ENCODE measurements at regions not wholly inside any gene's neighbourhood (a gene's known extent, or its start where the extent isn't known, plus 50 kb on each side); places are given as distances from the start of the nearest gene placed in this dataset.
A peak's percentile ranks its signal among the peaks of the same experiment; 100 is the strongest.
"Not testable (repeated sequence)": the region's sequence is repeated elsewhere in the genome, so short reads cannot be mapped to it uniquely, and the experiment has no call there.

GRCh38 chr9:62071043-62071442 is 881.2 kb downstream of the SPATA31A7 start:
- H3K27ac ChIP-seq (ENCODE audit: control insufficient read depth, insufficient read depth); H3K36me3 ChIP-seq (ENCODE audit: control insufficient read depth in 2 of 2, insufficient read depth in 2 of 2, low read length in 1 of 2); H4K20me1 ChIP-seq (ENCODE audit: control insufficient read depth, insufficient read depth); SMC1A ChIA-PET (ENCODE audit: uncharacterized antibody, unreplicated experiment); CTCF ChIA-PET; H3K9ac ChIP-seq (ENCODE audit: control insufficient read depth, insufficient read depth, low read length); DNase-seq (ENCODE audit: low read depth, low spot score); H2AFZ ChIP-seq (ENCODE audit: control insufficient read depth, low read depth, low read length); FAIRE-seq; H3K79me2 ChIP-seq (ENCODE audit: control insufficient read depth, insufficient read depth, low read length); ATAC-seq; H3K9me3 ChIP-seq (replicated peaks; ENCODE audit: control insufficient read depth, insufficient read depth, low read length); H3K27me3 ChIP-seq (replicated peaks in 1 of 2; ENCODE audit: control insufficient read depth in 2 of 2, insufficient read depth in 2 of 2, low read length in 1 of 2); in situ Hi-C loops (cut with MboI); RAD21 ChIA-PET (ENCODE audit: unreplicated experiment); H3K4me2 ChIP-seq (ENCODE audit: control insufficient read depth, insufficient read depth); H3K4me1 ChIP-seq (ENCODE audit: control insufficient read depth, insufficient read depth, low read length); POLR2A ChIA-PET; intact Hi-C loops (cut with micrococcal nuclease; ENCODE audit: unreplicated experiment); H3K4me3 ChIP-seq; BruUV-seq (replicated peaks): not testable (repeated sequence)
- WGBS (ENCODE audit: insufficient coverage, insufficient replicate concordance, low lambda C conversion rate, missing lambda C conversion rate): no CpG with 5 or more reads among the region's 5 CpGs

- no CpG with 5 or more reads among the region's 10 CpGs for WGBS (ENCODE audit: insufficient coverage, insufficient replicate concordance, low lambda C conversion rate, missing lambda C conversion rate)
- H3K79me2 ChIP-seq (ENCODE audit: control insufficient read depth, insufficient read depth, low read length); H3K9ac ChIP-seq (ENCODE audit: control insufficient read depth, insufficient read depth, low read length); H3K36me3 ChIP-seq (ENCODE audit: control insufficient read depth in 2 of 2, insufficient read depth in 2 of 2, low read length in 1 of 2); H3K9me3 ChIP-seq (replicated peaks; ENCODE audit: control insufficient read depth, insufficient read depth, low read length); H4K20me1 ChIP-seq (ENCODE audit: control insufficient read depth, insufficient read depth); SMC1A ChIA-PET (ENCODE audit: uncharacterized antibody, unreplicated experiment); in situ Hi-C loops (cut with MboI); H3K27ac ChIP-seq (ENCODE audit: control insufficient read depth, insufficient read depth); RAD21 ChIA-PET (ENCODE audit: unreplicated experiment); H3K4me1 ChIP-seq (ENCODE audit: control insufficient read depth, insufficient read depth, low read length); POLR2A ChIA-PET; FAIRE-seq; H3K27me3 ChIP-seq (replicated peaks in 1 of 2; ENCODE audit: control insufficient read depth in 2 of 2, insufficient read depth in 2 of 2, low read length in 1 of 2); BruUV-seq (replicated peaks); intact Hi-C loops (cut with micrococcal nuclease; ENCODE audit: unreplicated experiment); DNase-seq (ENCODE audit: low read depth, low spot score); H3K4me3 ChIP-seq; H3K4me2 ChIP-seq (ENCODE audit: control insufficient read depth, insufficient read depth); CTCF ChIA-PET; H2AFZ ChIP-seq (ENCODE audit: control insufficient read depth, low read depth, low read length): not testable (repeated sequence)
- ATAC-seq: peak; percentile 64; the same call in 2 of the 3 replicates
Measured at GRCh38 chr9:62073401-62073800, 883.6 kb downstream of the SPATA31A7 start.

- no CpG with 5 or more reads among the region's 1 CpG for WGBS (ENCODE audit: insufficient coverage, insufficient replicate concordance, low lambda C conversion rate, missing lambda C conversion rate)
Measured at GRCh38 chr9:62084245-62084644, 894.4 kb downstream of the SPATA31A7 start.

GRCh38 chr9:62095714-62096345 is 906.0 kb downstream of the SPATA31A7 start:
- H3K9ac ChIP-seq (ENCODE audit: control insufficient read depth, insufficient read depth, low read length); RAD21 ChIA-PET (ENCODE audit: unreplicated experiment); SMC1A ChIA-PET (ENCODE audit: uncharacterized antibody, unreplicated experiment); FAIRE-seq; H3K27me3 ChIP-seq (replicated peaks in 1 of 2; ENCODE audit: control insufficient read depth in 2 of 2, insufficient read depth in 2 of 2, low read length in 1 of 2); POLR2A ChIA-PET; H3K79me2 ChIP-seq (ENCODE audit: control insufficient read depth, insufficient read depth, low read length); intact Hi-C loops (cut with micrococcal nuclease; ENCODE audit: unreplicated experiment); H3K4me1 ChIP-seq (ENCODE audit: control insufficient read depth, insufficient read depth, low read length); H2AFZ ChIP-seq (ENCODE audit: control insufficient read depth, low read depth, low read length); H3K4me3 ChIP-seq; H3K36me3 ChIP-seq (ENCODE audit: control insufficient read depth in 2 of 2, insufficient read depth in 2 of 2, low read length in 1 of 2); H3K9me3 ChIP-seq (replicated peaks; ENCODE audit: control insufficient read depth, insufficient read depth, low read length); in situ Hi-C loops (cut with MboI); H3K27ac ChIP-seq (ENCODE audit: control insufficient read depth, insufficient read depth); BruUV-seq (replicated peaks); H4K20me1 ChIP-seq (ENCODE audit: control insufficient read depth, insufficient read depth); ATAC-seq; CTCF ChIA-PET; DNase-seq (ENCODE audit: low read depth, low spot score); H3K4me2 ChIP-seq (ENCODE audit: control insufficient read depth, insufficient read depth): not testable (repeated sequence)
- no CpG with 5 or more reads among the region's 6 CpGs for WGBS (ENCODE audit: insufficient coverage, insufficient replicate concordance, low lambda C conversion rate, missing lambda C conversion rate)

More at GRCh38 chr9:62084245-62084644, 894.4 kb downstream of the SPATA31A7 start:
- H3K36me3 ChIP-seq (ENCODE audit: control insufficient read depth in 2 of 2, insufficient read depth in 2 of 2, low read length in 1 of 2); H2AFZ ChIP-seq (ENCODE audit: control insufficient read depth, low read depth, low read length); in situ Hi-C loops (cut with MboI); H3K4me2 ChIP-seq (ENCODE audit: control insufficient read depth, insufficient read depth); H3K4me3 ChIP-seq; CTCF ChIA-PET; H4K20me1 ChIP-seq (ENCODE audit: control insufficient read depth, insufficient read depth); FAIRE-seq; H3K9me3 ChIP-seq (replicated peaks; ENCODE audit: control insufficient read depth, insufficient read depth, low read length); H3K27me3 ChIP-seq (replicated peaks in 1 of 2; ENCODE audit: control insufficient read depth in 2 of 2, insufficient read depth in 2 of 2, low read length in 1 of 2); H3K9ac ChIP-seq (ENCODE audit: control insufficient read depth, insufficient read depth, low read length); intact Hi-C loops (cut with micrococcal nuclease; ENCODE audit: unreplicated experiment); BruUV-seq (replicated peaks); H3K79me2 ChIP-seq (ENCODE audit: control insufficient read depth, insufficient read depth, low read length); ATAC-seq; POLR2A ChIA-PET; RAD21 ChIA-PET (ENCODE audit: unreplicated experiment); H3K4me1 ChIP-seq (ENCODE audit: control insufficient read depth, insufficient read depth, low read length); DNase-seq (ENCODE audit: low read depth, low spot score); SMC1A ChIA-PET (ENCODE audit: uncharacterized antibody, unreplicated experiment); H3K27ac ChIP-seq (ENCODE audit: control insufficient read depth, insufficient read depth): not testable (repeated sequence)

Measured in GM12878 (cell line).